GM12874 (cell line): ENCODE measurements at regions not wholly inside any gene's neighbourhood (a gene's known extent, or its start where the extent isn't known, plus 50 kb on each side); places are given as distances from the start of the nearest gene placed in this dataset.
A peak's percentile ranks its signal among the peaks of the same experiment; 100 is the strongest.

Experiments
- CTCF ChIP-seq: IDR thresholded peaks from 2 replicates; pipeline ENCODE4 v1.5.1; 2011; ENCODE audit warnings: low read depth, mild to moderate bottlenecking, control low read depth, low read length, moderate library complexity; ENCODE audit not compliant: insufficient read depth

GRCh38 chr11:44451706-44452105, 113.8 kb upstream of the CD82 start:
- no peak for TF ChIP-seq CTCF

DNA sequence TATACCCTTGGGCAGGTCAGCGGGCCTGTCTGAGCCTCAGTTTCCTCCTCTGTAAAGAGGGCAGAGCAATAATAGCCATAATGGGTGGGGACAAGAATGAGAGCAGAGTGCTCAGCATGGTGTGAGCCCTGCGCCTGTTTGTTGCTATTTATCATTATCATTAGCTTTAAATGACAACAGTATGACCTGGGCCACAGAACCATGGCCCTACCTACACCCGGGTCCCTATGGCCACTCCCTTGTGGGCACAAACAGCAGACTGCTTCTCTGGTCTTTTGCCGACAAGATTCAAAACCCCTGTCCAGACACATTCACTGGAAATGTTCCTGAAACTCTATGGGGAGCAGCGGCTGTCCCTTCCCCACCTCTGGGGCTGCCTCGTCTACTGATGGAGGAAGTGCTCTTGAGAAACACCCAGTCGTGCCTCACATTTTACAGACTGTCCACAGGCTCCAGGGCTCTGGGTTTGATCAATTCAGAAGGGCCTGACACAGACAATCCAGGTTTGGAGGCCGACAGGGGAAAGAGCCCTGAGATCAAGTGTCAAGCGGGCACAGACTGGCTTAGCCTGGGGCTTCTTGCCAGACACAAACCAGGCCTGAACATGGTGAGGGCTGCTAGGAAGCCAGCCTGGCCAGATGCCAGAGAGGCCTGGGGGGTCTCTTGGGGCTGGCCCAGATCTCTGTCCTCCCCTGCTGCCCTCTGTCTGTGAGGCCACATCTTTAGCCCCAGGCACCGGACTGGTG, 112.5 kb upstream of the CD82 start:
- no peak for TF ChIP-seq CTCF

GRCh38 chr11:44453871-44454270, 111.6 kb upstream of the CD82 start:
- TF ChIP-seq CTCF, result no peak

DNA sequence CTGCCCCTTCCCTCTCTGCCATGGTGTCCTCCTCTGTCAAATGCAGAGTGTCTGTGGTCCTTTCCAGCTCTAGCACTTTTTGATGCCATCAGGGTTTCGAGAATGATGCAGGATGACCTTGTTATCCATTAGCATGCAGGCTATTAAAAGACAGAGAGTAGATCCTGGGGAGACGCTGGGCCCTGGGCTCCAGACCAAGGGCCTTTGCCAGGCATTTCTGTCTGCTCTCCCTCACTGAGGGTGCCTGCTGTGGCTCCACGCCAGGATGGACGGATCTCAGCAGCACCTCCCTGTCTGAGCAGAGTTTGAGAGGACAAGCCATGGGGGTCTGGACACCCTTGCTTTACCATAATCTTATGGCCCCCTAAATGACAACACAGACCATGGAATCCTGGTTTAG, 110.8 kb upstream of the CD82 start:
- TF ChIP-seq CTCF, result no peak

GRCh38 chr11:44456544-44457300, 108.7 kb upstream of the CD82 start:
- peak; percentile 31 for TF ChIP-seq CTCF

DNA sequence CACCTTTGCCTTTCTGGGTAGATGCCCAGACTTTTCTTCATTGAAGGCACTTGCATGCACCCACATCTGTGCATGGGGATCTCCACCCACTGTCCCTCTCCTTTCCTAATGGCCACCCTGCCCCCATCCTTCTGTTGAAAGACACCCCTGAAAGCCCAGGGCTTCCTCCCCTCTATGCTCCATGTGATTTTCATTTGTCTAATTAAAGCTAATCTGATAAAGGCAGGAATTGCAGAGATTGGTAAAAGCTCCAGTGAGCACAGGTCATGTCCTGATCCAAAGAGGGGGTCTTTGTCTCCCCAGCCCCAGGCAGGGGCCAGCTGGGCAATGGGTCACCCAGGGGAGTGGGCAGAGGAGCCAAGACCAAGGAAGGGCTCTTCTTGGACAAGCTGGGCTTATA, 107.6 kb upstream of the CD82 start:
- no peak for TF ChIP-seq CTCF

DNA sequence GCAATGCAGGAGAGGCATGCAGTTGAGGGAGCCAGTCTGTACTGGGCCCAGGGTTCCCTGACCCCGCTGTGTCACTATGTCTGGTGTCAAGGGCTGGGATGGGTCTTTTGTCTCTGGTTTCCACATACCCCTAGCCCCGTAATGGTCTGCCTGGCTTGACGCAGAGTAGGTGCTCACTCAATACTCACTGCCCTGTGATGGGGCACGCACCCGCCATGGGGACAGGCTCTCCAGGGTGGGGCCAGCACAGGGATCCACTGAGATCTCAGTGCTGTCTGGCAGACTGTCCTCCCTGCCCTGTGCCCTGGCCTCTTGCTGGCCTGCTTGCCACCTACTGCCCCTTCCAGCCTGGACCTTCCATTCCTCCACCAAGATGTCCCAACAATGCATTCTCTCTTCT, 101.7 kb upstream of the CD82 start:
- no peak for TF ChIP-seq CTCF
